ENCODE measurements at regions not wholly inside any gene's neighbourhood (a gene's known extent, or its start where the extent isn't known, plus 50 kb on each side); places are given as distances from the start of the nearest gene placed in this dataset.
"Not testable (repeated sequence)": the region's sequence is repeated elsewhere in the genome, so short reads cannot be mapped to it uniquely, and the experiment has no call there.

- not testable (repeated sequence) for H3K36me3 Mint-ChIP-seq (ENCODE audit: insufficient read depth); H3K4me1 Mint-ChIP-seq (ENCODE audit: low read depth); DNase-seq; H3K4me3 Mint-ChIP-seq; H3K9me3 Mint-ChIP-seq; ATAC-seq; H3K27me3 Mint-ChIP-seq (ENCODE audit: low read depth)
Measured at GRCh38 chr20:26373066-26373465, 676.4 kb upstream of the ZNF337 start.

- Mint-ChIP-seq H3K36me3 (ENCODE audit: insufficient read depth) (no peaks in the 10 kb centered on the region), H3K9me3 (no peaks in the 10 kb centered on the region), H3K4me1 (ENCODE audit: low read depth) (peaks cover 21% of the 10 kb centered on the region), H3K27me3 (ENCODE audit: low read depth) (no peaks in the 10 kb centered on the region), H3K4me3 (no peak overlapping the region)
- ATAC-seq (no peak), DNase-seq (no peak)
Measured at GRCh38 chr20:26354511-26354910, 657.9 kb upstream of the ZNF337 start.

GRCh38 chr20:26347396-26347795 is 650.7 kb upstream of the ZNF337 start:
- Mint-ChIP-seq H3K36me3 (ENCODE audit: insufficient read depth) (no peaks in the 10 kb centered on the region), H3K9me3 (peaks cover 7% of the 10 kb centered on the region), H3K4me1 (ENCODE audit: low read depth) (peaks cover 36% of the 10 kb centered on the region), H3K4me3 (no peak overlapping the region), H3K27me3 (ENCODE audit: low read depth) (no peaks in the 10 kb centered on the region)
- DNase-seq, result no peak
- ATAC-seq, result no peak

GRCh38 chr20:26340460-26341065 is 643.9 kb upstream of the ZNF337 start:
- H3K27me3 Mint-ChIP-seq (ENCODE audit: low read depth); H3K36me3 Mint-ChIP-seq (ENCODE audit: insufficient read depth); H3K4me3 Mint-ChIP-seq: not testable (repeated sequence)
- H3K4me1 Mint-ChIP-seq (ENCODE audit: low read depth), result peaks cover 55% of the 10 kb centered on the region
- peaks cover 23% of the 10 kb centered on the region for H3K9me3 Mint-ChIP-seq
- DNase-seq (peak; percentile 2), ATAC-seq (peak in 1 of 2 donors; percentile 18)

GRCh38 chr20:26324177-26324576 is 627.5 kb upstream of the ZNF337 start:
- DNase-seq (no peak), ATAC-seq (no peak)
- H3K36me3 Mint-ChIP-seq (ENCODE audit: insufficient read depth), result peaks cover 3% of the 10 kb centered on the region
- no peak overlapping the region for H3K4me3 Mint-ChIP-seq
- H3K4me1 Mint-ChIP-seq (ENCODE audit: low read depth), result peaks cover 35% of the 10 kb centered on the region
- peaks cover 25% of the 10 kb centered on the region for H3K9me3 Mint-ChIP-seq
- no peaks in the 10 kb centered on the region for H3K27me3 Mint-ChIP-seq (ENCODE audit: low read depth)

GRCh38 chr20:26315054-26315453 is 618.4 kb upstream of the ZNF337 start:
- Mint-ChIP-seq H3K27me3 (ENCODE audit: low read depth) (no peaks in the 10 kb centered on the region), H3K4me1 (ENCODE audit: low read depth) (peaks cover 37% of the 10 kb centered on the region), H3K4me3 (no peak overlapping the region), H3K9me3 (peaks cover 4% of the 10 kb centered on the region), H3K36me3 (ENCODE audit: insufficient read depth) (peaks cover 7% of the 10 kb centered on the region)
- ATAC-seq (no peak), DNase-seq (no peak)

GRCh38 chr20:26309720-26310119 is 613.1 kb upstream of the ZNF337 start:
- H3K36me3 Mint-ChIP-seq (ENCODE audit: insufficient read depth); H3K9me3 Mint-ChIP-seq; H3K4me3 Mint-ChIP-seq; H3K27me3 Mint-ChIP-seq (ENCODE audit: low read depth); DNase-seq; ATAC-seq: not testable (repeated sequence)
- peaks cover 73% of the 10 kb centered on the region for H3K4me1 Mint-ChIP-seq (ENCODE audit: low read depth)

GRCh38 chr20:26308961-26309360 is 612.3 kb upstream of the ZNF337 start:
- H3K4me1 Mint-ChIP-seq (ENCODE audit: low read depth), result peaks cover 71% of the 10 kb centered on the region
- ATAC-seq, result no peak
- H3K9me3 Mint-ChIP-seq, result peaks cover 9% of the 10 kb centered on the region
- peak overlapping the region; percentile 11 for H3K4me3 Mint-ChIP-seq
- peaks cover 7% of the 10 kb centered on the region for H3K36me3 Mint-ChIP-seq (ENCODE audit: insufficient read depth)
- DNase-seq, result no peak
- no peaks in the 10 kb centered on the region for H3K27me3 Mint-ChIP-seq (ENCODE audit: low read depth)

GRCh38 chr20:26295006-26295405 is 598.4 kb upstream of the ZNF337 start:
- Mint-ChIP-seq H3K9me3 (no peaks in the 10 kb centered on the region), H3K4me3 (no peak overlapping the region), H3K27me3 (ENCODE audit: low read depth) (no peaks in the 10 kb centered on the region), H3K36me3 (ENCODE audit: insufficient read depth) (no peaks in the 10 kb centered on the region), H3K4me1 (ENCODE audit: low read depth) (peaks cover 52% of the 10 kb centered on the region)
- DNase-seq, result no peak
- no peak for ATAC-seq

GRCh38 chr20:26288379-26289061 is 591.9 kb upstream of the ZNF337 start:
- DNase-seq; H3K27me3 Mint-ChIP-seq (ENCODE audit: low read depth); H3K4me3 Mint-ChIP-seq; H3K9me3 Mint-ChIP-seq; H3K36me3 Mint-ChIP-seq (ENCODE audit: insufficient read depth): not testable (repeated sequence)
- H3K4me1 Mint-ChIP-seq (ENCODE audit: low read depth), result peaks cover 78% of the 10 kb centered on the region
- peak in 1 of 2 donors; percentile 48 for ATAC-seq

GRCh38 chr20:26279238-26279637 is 582.6 kb upstream of the ZNF337 start:
- Mint-ChIP-seq H3K9me3 (peaks cover 3% of the 10 kb centered on the region), H3K27me3 (ENCODE audit: low read depth) (no peaks in the 10 kb centered on the region), H3K4me1 (ENCODE audit: low read depth) (peaks cover 63% of the 10 kb centered on the region), H3K36me3 (ENCODE audit: insufficient read depth) (peaks cover 3% of the 10 kb centered on the region), H3K4me3 (no peak overlapping the region)
- DNase-seq (no peak), ATAC-seq (no peak)

GRCh38 chr20:26277339-26277738 is 580.7 kb upstream of the ZNF337 start:
- no peak for DNase-seq
- peaks cover 3% of the 10 kb centered on the region for H3K36me3 Mint-ChIP-seq (ENCODE audit: insufficient read depth)
- peaks cover 3% of the 10 kb centered on the region for H3K9me3 Mint-ChIP-seq
- no peak for ATAC-seq
- peaks cover 44% of the 10 kb centered on the region for H3K4me1 Mint-ChIP-seq (ENCODE audit: low read depth)
- no peaks in the 10 kb centered on the region for H3K27me3 Mint-ChIP-seq (ENCODE audit: low read depth)
- H3K4me3 Mint-ChIP-seq, result no peak overlapping the region

- DNase-seq, result no peak
- Mint-ChIP-seq H3K27me3 (ENCODE audit: low read depth) (no peaks in the 10 kb centered on the region), H3K4me1 (ENCODE audit: low read depth) (peaks cover 39% of the 10 kb centered on the region), H3K4me3 (no peak overlapping the region), H3K36me3 (ENCODE audit: insufficient read depth) (peaks cover 3% of the 10 kb centered on the region), H3K9me3 (peaks cover 3% of the 10 kb centered on the region)
- ATAC-seq, result no peak
Measured at GRCh38 chr20:26276554-26277210, 580.0 kb upstream of the ZNF337 start.

- not testable (repeated sequence) for H3K4me3 Mint-ChIP-seq; ATAC-seq; H3K4me1 Mint-ChIP-seq (ENCODE audit: low read depth); H3K36me3 Mint-ChIP-seq (ENCODE audit: insufficient read depth); DNase-seq; H3K9me3 Mint-ChIP-seq; H3K27me3 Mint-ChIP-seq (ENCODE audit: low read depth)
Measured at GRCh38 chr20:26268762-26269161, 572.1 kb upstream of the ZNF337 start.

GRCh38 chr20:26260925-26261324 is 564.3 kb upstream of the ZNF337 start:
- not testable (repeated sequence) for ATAC-seq; H3K27me3 Mint-ChIP-seq (ENCODE audit: low read depth); H3K4me1 Mint-ChIP-seq (ENCODE audit: low read depth); H3K9me3 Mint-ChIP-seq; H3K4me3 Mint-ChIP-seq; DNase-seq; H3K36me3 Mint-ChIP-seq (ENCODE audit: insufficient read depth)
